NCI-H2227 (cell line): ENCODE measurements at regions not wholly inside any gene's neighbourhood (a gene's known extent, or its start where the extent isn't known, plus 50 kb on each side); places are given as distances from the start of the nearest gene placed in this dataset.

ENCODE experiments used
- DNase-seq: peaks from one replicate; lab custom pipeline; 2025; ENCODE audit not compliant: unreplicated experiment; lab: John Stamatoyannopoulos, UW

DNA sequence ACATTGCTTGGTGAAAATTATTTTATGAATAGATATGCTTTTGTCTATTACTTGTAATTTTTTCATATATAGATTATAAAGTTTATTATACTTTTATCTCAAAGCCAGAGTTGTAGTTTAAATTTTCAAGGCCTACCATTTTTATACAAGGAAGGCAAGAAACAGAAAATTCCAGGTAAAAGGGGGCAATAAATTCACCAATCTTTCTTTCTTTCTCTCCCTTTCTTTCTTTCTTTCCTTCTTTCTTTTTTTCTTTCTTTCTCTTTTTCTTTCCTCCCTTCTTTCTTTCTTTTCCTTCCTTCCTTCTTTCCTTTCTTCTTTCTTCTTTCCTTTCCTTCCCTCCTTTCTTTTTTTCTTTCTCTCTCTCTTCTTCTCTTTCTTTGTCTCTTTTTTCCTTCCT lies 529.4 kb downstream of the PCDH17 start:
- no peak for DNase-seq

DNA sequence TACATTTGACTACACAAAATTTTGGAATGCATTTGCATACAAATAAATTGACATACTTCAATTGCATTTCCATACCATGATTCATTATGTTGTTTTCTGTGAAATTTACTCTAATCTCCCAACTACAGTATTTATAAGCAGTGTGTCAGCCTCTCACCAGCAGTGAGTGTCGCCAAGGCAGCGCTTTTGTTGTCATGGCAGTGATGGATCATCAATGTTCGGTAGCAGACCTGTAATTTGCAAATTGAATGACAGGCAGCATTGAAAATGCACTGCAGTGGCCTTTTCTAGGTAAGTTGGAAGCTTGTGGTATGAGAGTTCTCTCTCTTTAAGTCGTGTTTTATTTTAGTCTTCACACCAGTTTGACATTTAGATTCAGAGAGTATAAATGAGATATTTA lies 534.1 kb downstream of the PCDH17 start:
- DNase-seq = peak; percentile 16

DNA sequence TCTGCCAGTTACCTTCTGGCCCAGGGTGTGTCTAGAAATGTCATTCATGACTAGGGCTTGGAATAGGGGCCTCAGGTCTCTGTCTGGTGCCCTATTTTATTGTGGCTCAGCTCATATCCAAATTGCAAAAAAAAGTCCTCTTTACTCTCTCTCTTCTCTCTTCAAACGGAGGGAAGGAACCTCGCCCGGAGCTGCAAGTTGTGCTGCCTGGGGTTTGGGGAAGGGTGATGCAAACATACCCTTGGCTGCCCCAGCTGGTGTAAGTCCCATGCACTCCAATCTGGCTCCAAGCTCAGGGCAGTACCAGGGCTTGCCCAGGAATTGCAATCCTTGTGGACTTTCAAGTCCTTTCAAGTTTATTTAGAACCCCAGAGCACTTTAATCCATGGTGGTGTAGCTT lies 549.6 kb downstream of the PCDH17 start:
- DNase-seq = no peak

DNA sequence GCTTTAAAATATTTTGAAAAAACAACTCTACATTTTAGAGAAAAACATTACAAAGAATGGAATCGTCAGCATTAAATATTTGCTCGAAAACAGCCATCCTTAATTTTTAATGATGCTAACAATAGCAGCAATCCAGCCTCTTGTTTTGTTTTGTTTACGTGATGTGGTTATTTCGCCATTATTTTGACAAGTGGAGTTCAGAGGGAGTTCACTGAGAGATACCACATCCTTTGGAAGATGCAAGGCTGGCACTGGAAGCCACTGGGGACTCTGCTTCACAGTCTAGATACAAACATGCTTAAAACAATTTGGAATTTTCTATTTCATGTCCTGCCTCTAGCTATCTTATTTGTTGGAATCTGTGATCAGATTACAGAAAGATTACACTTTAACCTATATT lies 556.3 kb downstream of the PCDH17 start:
- DNase-seq = no peak

DNA sequence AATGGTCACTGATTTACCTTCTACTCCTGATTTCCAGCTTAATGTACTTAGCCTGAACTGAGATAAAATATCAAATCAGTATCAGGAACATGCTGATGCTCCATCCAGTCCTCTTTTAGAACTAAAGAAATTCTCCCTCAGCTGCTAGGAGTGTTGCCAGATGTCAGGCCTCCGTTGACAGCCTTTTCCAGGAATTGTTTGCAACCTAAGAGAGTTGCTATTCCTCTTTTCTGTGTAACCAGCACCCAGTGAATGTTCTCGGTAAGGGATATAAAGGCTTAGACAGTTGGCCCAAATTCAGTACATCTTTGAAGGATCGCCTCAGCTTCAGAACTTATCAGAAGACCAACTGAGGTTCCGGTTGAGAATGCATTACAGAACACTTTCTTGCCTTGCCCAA lies 559.0 kb downstream of the PCDH17 start:
- DNase-seq = no peak

DNA sequence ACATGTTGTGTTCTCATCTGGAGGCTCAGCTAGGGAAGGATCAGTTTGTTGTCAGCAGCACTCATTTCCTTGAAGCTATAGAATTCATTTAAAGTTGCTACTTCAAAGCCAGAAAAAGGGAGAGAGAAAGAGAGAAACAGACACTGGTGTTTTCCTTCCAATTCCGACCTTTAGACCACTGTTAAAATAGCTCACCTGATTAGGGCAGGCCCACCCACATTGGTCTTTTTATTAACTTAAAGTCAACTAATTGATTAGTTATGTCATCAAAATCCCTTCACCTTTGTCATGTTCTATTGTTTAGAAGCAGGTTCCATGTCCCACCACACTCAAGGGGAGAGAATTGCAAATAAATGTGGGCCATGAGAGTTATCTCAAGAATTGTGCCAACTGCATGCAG lies 560.2 kb downstream of the PCDH17 start:
- no peak for DNase-seq

DNA sequence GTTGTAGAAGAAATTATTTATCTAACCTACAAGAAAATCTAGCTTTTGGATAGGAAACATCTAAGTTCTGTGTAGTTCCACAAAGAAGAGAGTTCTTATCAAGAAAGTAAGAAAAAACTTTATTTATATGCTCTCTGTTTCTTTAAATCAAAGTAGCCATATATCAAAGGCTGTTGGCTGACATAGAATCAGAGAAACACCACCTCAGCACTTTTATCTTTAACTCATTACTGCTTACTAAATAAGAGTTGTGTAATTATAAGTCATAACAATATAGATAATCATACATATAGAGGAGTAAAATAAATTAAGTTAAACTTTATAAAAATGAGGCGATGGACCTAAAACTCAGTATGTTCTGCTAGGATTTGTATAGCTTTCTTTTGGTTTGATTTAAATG lies 570.6 kb downstream of the PCDH17 start:
- DNase-seq = no peak

DNA sequence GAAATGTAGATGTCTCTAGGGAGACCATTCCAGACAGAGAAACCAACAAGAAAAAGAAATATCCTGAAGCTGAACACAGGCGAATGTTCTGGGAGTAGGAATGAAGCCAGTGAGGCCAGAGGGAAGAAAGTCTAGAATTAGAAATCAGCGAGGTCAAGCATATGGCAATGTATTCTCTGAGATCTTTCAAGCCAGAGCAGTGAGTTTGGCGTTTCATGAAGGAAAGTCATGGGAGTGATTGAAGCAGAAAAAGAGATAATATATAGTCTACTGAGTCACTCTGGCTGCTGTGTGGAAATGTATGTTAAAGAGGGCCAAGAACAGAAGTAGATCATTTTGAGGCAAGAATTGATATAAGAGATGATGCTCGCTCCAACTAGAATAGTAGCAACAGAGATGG lies 576.0 kb downstream of the PCDH17 start:
- no peak for DNase-seq

DNA sequence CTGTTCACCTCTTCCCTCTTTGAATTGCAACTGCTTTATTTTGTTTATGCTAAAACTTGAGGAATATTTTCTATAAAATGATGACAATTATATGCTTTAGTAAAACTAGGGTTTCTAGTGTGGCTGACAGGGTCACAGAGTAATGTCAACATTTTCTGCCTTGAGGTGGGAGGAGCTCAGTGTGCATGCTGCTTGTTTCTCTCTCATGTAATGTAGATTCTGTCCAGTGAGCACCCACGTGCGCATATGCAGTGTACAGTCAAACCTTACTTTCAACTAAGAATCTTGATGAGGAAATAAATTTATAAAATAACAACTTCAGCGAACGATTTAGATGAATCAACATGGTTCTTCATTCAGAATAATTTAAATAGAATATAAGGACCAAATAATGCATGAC lies 603.9 kb downstream of the PCDH17 start:
- no peak for DNase-seq

DNA sequence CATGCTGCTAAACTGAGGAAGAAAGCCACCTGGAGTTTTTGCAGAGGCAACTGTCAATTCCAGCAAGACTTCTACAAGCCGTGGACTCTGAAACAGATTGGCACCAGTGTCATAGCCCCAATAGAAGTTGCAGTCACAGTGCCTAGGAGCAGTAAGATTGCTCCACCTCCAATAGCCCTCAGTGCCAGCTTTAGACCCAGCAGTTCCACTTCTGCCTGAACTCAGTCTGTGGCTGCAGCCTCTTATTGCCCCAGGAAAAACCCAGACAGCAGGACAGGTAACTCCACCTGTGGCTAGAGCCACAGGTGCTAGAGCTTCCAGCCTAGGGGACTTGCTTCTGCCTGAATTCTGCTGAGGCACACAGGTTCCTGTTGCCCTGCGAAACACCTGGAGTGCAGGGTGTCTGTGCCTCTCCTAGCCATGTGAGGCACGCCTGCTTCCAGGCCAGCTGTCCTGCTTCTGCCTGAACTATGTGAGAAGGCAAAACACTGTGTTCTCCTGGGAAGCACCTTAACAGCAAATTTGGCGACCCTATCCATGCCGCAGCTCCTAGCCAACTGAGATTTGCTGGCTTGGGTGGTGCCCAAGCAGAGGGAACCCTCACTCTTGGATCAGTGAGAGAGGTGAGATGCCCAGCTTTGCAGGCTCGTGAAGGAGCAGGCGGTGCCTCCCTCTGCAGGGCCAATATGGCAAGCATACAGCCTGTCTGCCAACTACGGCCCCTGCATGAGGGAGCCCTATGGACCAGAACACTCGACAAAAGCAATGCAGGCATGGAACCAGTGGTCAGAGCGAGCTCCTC lies 607.6 kb downstream of the PCDH17 start:
- DNase-seq = no peak

DNA sequence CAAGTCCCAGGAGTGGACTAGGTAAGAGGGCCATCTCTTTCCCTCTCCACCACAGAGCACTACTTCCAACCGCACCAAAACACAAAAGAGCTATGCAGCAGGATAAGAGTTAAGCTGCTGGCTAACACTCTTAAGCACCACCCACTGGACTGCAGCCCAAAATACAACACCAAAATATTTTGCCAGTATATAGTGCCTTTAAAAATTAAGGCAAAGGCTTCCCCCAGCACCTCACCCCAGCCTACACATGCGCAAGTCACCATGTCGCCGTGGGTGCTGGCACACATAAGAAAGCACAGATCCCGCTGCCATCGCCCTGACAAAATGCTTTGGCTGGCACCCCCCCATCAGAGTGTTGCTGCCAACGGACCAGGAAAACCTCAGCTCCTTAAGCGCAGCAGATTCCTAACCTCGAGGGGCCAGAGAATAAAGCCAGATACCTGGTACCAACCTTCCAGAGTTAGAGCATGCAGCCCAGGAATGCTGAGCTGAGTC lies 608.3 kb downstream of the PCDH17 start:
- DNase-seq = no peak

DNA sequence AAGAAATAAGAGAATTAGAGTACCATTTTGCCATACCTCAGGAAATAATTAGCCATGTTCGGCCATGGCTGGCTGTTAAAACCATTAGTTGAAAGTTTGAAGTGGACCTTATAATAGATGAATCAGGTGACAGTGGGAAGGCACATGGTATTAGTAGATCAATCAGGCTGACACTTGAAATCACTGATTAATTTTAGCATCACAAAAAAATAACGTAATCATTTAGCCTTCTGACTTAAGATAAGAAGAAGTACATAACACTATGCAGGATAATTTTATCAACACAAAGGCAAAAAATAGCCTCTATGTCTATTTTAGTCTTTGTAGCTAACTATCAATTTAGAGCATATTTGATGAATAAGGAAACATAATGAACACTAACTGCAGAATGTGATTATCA lies 615.5 kb downstream of the PCDH17 start:
- DNase-seq = no peak

DNA sequence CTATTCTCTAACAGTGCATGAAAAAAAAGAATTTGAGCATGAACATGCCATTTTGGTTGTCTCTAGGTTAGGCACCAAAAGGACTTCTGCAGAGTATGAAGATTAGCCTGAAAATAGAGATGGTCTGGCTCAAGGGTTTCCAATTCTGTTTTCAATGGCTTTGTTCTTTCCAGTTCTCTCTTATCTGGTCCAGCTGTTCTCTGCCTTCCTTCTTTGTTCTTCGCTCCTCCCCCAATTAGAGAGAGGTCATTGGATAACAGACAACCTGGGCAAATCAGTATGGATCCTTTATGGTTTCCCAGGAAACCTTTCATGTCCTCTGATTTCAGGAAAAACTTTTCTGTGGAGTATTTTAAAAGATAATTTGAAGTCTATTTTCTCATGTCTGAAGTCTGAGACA lies 623.4 kb downstream of the PCDH17 start:
- no peak for DNase-seq

DNA sequence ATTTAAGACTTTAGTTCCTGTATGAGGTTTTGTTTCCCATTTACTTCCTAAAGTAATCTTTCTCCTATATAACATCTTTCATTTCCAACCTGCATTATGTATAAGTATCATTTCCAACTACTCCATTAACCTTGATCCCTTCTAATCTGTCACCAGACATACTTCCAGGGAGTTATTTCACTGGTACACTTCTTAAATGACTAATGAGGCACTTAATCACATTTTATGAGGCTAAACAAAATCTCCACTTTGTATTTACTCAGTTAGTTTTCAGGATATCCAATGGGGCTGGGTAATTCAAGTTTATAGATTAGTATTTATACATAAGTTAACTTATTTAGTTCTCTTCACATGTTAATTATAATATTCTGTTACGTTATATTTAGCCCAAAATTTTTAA lies 634.7 kb downstream of the PCDH17 start:
- DNase-seq = no peak

DNA sequence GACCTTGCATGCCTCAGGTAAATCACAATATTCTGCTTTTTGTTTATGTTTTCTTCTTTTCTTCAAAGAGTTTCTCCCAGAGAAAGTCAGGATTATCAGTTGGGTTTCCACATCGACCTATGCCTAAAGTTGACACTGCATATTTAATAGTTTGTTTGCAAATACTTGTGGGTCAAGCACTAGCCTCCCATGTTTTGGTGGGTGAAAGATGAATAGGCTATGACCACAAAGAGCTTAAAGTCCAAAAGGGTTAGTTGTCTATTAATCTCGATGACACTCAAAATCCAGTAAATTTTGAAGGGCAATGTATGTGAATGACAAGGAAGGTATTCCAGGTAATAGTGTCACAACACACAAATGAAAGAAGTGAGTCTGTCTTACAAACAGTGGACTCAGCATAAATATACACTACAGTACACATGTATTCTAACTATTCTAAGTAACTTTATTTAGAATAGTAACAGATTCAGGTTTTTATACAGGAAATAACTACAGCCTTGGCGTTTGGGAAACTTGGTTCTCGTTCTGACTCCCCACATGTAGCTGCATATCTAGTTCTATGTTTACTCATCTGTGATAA lies 667.1 kb downstream of the PCDH17 start:
- DNase-seq = no peak

DNA sequence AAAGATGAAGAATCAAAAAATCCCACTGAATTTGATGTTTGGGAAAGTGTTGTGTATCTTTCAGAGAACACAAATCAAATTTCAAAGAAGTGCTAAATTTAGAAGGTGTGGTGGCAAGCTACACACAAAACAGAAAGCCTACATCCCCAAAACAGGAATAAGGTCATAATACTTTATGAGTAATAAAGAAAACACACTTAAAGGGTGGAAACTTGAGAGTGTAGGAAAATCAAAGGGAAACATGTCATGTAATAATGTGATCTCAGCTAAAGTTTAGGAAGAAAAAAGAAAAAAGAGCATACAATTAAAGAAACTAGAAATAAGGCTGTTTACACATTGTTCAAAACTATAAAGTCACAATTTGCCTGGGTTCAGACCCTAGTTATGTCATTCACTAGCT lies 668.7 kb downstream of the PCDH17 start:
- no peak for DNase-seq

DNA sequence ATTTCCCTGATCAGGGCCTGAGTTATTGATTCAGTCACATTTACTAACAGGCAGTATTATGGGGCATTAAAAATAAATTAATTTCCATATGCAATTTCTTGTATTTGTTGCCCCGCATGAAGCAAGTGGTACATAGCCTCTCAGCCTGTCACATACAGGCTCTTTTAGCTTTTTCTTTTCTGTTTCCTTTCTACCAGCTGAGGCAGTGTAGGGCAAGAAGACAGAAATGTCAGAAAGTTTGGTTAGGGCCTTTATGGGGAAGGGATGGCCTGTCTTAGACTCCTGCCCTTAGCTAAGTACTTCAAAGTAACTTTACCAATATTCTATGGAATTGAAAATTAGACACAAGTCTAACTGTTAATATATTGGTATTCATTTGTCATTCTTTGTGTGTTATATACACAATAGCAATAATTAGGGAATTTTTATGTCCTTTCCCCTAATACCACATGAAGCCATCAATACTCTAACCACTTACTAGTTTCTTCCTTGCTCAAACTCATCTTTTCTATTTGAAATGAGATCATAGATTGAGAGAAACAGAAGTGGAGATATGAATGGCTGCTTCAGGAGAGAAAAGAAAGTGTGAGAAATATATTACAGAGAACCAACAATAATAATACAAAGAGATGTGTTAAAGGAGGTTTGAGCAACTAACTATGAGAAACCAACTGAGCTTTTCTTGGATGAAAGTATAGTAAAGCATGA lies 669.6 kb downstream of the PCDH17 start:
- no peak for DNase-seq

DNA sequence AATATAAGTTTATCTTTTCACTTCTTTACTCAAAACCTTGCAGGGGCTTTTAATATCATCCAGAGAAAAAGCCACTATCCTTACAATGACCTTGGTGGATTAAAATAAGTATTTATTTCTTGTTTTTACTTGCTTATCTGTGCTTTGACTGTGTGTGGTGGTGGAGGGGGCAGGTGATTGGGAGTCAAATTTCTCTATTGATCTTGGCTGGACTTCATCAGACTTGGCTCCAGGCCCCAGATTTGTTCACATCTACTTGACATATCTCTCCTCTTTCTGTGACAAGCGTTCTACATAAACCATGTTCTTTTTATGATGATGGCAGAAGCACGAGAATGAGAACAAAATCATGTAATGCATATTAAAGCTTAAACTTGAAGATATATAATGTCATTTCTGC lies 670.8 kb downstream of the PCDH17 start:
- DNase-seq = no peak

DNA sequence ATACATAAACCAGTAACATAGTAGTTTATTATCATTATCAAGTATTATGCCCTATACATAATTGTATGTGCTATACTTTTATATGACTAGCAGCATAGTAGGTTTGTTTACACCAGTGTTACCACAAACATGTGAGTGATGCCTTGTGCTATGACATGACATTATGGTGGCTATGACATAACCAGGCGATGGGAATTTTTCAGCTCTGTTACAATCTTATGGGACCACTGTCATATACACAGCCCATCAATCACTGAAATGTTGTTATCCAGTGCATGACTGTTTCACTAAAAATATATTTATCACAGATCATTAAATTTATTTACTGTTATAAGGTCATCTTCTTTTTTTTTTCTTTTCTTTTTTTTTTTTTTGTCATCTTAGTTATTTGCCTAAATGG lies 674.5 kb downstream of the PCDH17 start:
- no peak for DNase-seq

DNA sequence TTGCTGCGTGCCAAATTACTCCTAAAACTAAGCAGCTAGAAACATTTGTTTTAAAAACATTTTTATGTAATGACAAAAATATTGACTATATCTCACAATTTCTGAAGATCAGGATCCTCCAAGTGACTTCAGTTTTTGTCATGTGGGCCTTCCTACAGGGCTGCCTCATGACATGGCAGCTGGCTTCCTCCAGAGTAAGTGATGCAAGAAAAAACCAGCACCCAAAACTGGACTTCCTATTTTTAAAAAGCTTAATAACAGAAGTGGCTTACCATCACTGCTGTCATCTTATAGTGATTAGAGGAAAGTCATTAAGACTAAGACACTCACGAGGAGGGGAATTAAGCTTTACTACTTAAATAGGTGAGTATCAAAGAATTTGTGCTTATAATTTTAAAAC lies 681.7 kb downstream of the PCDH17 start:
- no peak for DNase-seq

DNA sequence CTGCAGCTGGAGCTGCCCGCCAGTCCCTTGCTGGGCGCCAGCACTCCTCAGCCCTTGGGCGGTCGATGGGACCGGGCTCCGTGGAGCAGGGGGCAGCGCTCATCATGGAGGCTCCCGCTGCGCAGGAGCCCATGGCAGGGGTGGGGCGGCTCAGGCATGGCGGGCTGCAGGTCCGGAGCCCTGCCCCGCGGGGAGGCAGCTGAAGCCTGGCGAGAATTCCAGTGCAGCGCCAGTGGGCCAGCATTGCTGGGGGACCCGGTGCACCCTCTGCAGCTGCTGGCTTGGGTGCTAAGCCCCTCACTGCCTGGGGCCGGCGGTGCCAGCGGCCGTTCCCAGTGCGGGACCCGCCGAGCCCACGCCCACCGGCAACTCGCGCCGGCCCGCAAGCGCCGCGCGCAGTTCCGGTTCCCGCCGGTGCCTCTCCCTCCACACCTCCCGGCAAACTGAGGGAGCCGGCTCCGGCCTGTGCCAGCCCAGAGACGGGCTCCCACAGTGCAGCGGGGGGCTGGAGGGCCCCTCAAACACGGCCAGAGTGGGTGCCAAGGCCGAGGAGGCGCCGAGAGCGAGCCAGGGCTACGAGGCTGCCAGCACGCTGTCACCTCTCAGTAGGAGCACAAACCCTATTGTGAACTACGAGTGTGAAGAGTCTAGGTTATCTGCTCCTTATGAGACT lies 687.1 kb downstream of the PCDH17 start:
- DNase-seq = no peak

DNA sequence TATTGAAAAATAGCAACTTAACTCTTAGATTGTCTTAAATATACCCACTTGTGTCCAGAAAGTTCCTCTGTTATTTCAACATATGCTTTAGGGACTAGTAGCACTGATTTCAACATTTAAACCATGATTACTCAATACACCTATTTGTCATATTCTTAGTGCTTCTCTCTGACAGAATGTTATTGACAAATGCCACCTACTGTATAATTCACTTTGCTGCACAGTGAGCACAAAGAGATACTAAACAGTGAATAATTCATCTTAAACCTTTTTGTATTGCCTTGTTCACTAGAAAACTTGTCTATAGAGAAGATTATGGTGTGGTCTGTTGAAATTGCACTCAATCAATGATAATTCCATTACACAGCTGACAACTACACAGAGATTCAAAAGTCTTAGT lies 692.6 kb downstream of the PCDH17 start:
- no peak for DNase-seq
